GM19397 (cell line): ENCODE measurements at regions not wholly inside any gene's neighbourhood (a gene's known extent, or its start where the extent isn't known, plus 50 kb on each side); places are given as distances from the start of the nearest gene placed in this dataset.
"Not testable (repeated sequence)": the region's sequence is repeated elsewhere in the genome, so short reads cannot be mapped to it uniquely, and the experiment has no call there.

Source experiments
- ATAC-seq: cut with Tn5 transposase; IDR thresholded peaks from one replicate; pipeline ENCODE4 v1.9.1; 2021; ENCODE audit warnings: mild to moderate bottlenecking, moderate library complexity; ENCODE audit not compliant: unreplicated experiment

GRCh38 chr12:131445795-131446194 is 265.1 kb upstream of the SFSWAP start:
- no peak for ATAC-seq

- not testable (repeated sequence) for ATAC-seq
These were observed 263.3 kb upstream of the SFSWAP start for GRCh38 chr12:131447636-131448035.

GRCh38 chr12:131448254-131448795 is 262.6 kb upstream of the SFSWAP start:
- ATAC-seq, result no peak

GRCh38 chr12:131449027-131449426 is 261.9 kb upstream of the SFSWAP start:
- no peak for ATAC-seq

GRCh38 chr12:131452444-131452860 is 258.4 kb upstream of the SFSWAP start:
- no peak for ATAC-seq

GRCh38 chr12:131454418-131455217 is 256.3 kb upstream of the SFSWAP start:
- ATAC-seq, result peak; percentile 87

- no peak for ATAC-seq
These were observed 255.7 kb upstream of the SFSWAP start for GRCh38 chr12:131455218-131455506.

- no peak for ATAC-seq
These were observed 255.2 kb upstream of the SFSWAP start for GRCh38 chr12:131455581-131456110.

GRCh38 chr12:131456301-131457027 is 254.4 kb upstream of the SFSWAP start:
- no peak for ATAC-seq

- no peak for ATAC-seq
These were observed 253.9 kb upstream of the SFSWAP start for GRCh38 chr12:131457028-131457310.

- ATAC-seq, result no peak
These were observed 253.4 kb upstream of the SFSWAP start for GRCh38 chr12:131457331-131458047.

GRCh38 chr12:131458048-131458374 is 252.9 kb upstream of the SFSWAP start:
- no peak for ATAC-seq

GRCh38 chr12:131458931-131459772 is 251.7 kb upstream of the SFSWAP start:
- no peak for ATAC-seq

- no peak for ATAC-seq
These were observed 251.0 kb upstream of the SFSWAP start for GRCh38 chr12:131459773-131460365.

- no peak for ATAC-seq
These were observed 250.4 kb upstream of the SFSWAP start for GRCh38 chr12:131460520-131460919.

- no peak for ATAC-seq
These were observed 249.8 kb upstream of the SFSWAP start for GRCh38 chr12:131461096-131461495.

GRCh38 chr12:131463174-131463573 is 247.7 kb upstream of the SFSWAP start:
- ATAC-seq, result no peak

GRCh38 chr12:131464081-131464480 is 246.8 kb upstream of the SFSWAP start:
- no peak for ATAC-seq

GRCh38 chr12:131466306-131466705 is 244.6 kb upstream of the SFSWAP start:
- ATAC-seq, result no peak

GRCh38 chr12:131466932-131467331 is 244.0 kb upstream of the SFSWAP start:
- ATAC-seq, result no peak
